GM06990 (cell line): ENCODE measurements at regions not wholly inside any gene's neighbourhood (a gene's known extent, or its start where the extent isn't known, plus 50 kb on each side); places are given as distances from the start of the nearest gene placed in this dataset.

Experiments used
- DNase-seq: peaks from one replicate; pipeline ENCODE4 v3.0.0-alpha.2; 2011; ENCODE audit not compliant: insufficient read length; ENCODE audit errors: extremely low read depth
- H3K27me3 ChIP-seq: replicated peaks from 2 replicates; pipeline ENCODE4 v1.6.0; 2011; ENCODE audit warnings: low read length; ENCODE audit not compliant: control insufficient read depth, insufficient read depth
- H3K36me3 ChIP-seq: 2 replicates; pipeline ENCODE4 v1.5.1; 2011; ENCODE audit warnings: low read length; ENCODE audit not compliant: control insufficient read depth, insufficient read depth
- H3K4me3 ChIP-seq: replicated peaks from 2 replicates; pipeline ENCODE4 v1.5.1; 2011; ENCODE audit warnings: low read depth, mild to moderate bottlenecking, control low read depth, low read length
- TF ChIP-seq, protein P1 (sequence below): IDR thresholded peaks from 2 replicates; pipeline ENCODE4 v1.5.1; 2011; ENCODE audit warnings: low read length, control low read depth, mild to moderate bottlenecking, inconsistent platforms; ENCODE audit not compliant: insufficient read depth, poor library complexity, severe bottlenecking

- no peaks in the 10 kb centered on the region for H3K27me3 ChIP-seq
- DNase-seq, result no peak
- no peaks in the 10 kb centered on the region for H3K36me3 ChIP-seq
- no peak overlapping the region for H3K4me3 ChIP-seq
- TF ChIP-seq, protein P1, sequence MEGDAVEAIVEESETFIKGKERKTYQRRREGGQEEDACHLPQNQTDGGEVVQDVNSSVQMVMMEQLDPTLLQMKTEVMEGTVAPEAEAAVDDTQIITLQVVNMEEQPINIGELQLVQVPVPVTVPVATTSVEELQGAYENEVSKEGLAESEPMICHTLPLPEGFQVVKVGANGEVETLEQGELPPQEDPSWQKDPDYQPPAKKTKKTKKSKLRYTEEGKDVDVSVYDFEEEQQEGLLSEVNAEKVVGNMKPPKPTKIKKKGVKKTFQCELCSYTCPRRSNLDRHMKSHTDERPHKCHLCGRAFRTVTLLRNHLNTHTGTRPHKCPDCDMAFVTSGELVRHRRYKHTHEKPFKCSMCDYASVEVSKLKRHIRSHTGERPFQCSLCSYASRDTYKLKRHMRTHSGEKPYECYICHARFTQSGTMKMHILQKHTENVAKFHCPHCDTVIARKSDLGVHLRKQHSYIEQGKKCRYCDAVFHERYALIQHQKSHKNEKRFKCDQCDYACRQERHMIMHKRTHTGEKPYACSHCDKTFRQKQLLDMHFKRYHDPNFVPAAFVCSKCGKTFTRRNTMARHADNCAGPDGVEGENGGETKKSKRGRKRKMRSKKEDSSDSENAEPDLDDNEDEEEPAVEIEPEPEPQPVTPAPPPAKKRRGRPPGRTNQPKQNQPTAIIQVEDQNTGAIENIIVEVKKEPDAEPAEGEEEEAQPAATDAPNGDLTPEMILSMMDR, result no peak
These were observed 128.6 kb downstream of the SLC17A6 start for GRCh38 chr11:22466809-22467208.

DNA sequence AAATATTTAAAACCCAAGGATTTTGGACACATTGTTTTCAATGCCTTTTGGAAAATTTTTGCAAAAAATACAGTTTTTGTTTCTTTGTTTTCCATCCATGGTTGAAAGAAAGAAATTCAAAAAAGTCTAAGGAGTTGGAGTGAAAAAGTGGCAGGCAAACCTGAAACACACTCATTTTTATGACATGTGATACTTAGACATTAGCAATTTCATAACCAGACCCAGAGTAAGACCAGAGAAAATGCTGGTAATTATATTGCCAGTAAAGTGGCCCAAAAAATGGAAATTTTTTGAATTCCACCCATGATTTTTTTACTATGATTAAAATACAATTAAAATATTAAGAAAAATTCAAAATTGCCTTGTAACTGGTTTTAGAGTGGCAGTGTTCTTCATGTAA, 128.2 kb downstream of the SLC17A6 start:
- no peak for DNase-seq
- H3K27me3 ChIP-seq, result no peaks in the 10 kb centered on the region
- TF ChIP-seq, protein P1, result no peak

GRCh38 chr11:22465620-22466019, 127.4 kb downstream of the SLC17A6 start:
- Histone ChIP-seq H3K27me3 (no peaks in the 10 kb centered on the region), H3K36me3 (no peaks in the 10 kb centered on the region), H3K4me3 (no peak overlapping the region)
- no peak for DNase-seq
- TF ChIP-seq, protein P1, result no peak

More for the DNA sequence above, 128.2 kb downstream of the SLC17A6 start:
- Histone ChIP-seq H3K4me3 (no peak overlapping the region), H3K36me3 (no peaks in the 10 kb centered on the region)

DNA sequence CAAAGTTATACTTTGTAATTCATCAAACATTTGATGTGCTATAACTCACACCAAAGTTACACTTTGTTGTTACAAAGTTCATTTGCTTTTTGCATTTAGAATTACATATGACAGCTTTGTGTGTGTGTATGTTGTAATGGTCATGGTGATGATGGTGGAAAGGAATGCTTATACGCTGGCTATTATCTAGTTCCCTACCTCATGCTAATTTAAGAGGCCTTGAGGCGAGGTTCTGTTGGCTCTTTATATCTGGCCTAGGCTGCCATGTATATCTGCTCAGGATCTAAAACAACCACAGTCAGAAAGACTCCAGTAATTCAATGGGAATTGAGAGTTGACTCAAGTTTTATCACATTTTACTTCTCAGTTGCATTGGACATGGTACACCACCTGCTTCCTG, 123.4 kb downstream of the SLC17A6 start:
- Histone ChIP-seq H3K27me3 (no peaks in the 10 kb centered on the region), H3K36me3 (no peaks in the 10 kb centered on the region), H3K4me3 (no peak overlapping the region)
- TF ChIP-seq, protein P1, result no peak
- DNase-seq, result no peak

DNA sequence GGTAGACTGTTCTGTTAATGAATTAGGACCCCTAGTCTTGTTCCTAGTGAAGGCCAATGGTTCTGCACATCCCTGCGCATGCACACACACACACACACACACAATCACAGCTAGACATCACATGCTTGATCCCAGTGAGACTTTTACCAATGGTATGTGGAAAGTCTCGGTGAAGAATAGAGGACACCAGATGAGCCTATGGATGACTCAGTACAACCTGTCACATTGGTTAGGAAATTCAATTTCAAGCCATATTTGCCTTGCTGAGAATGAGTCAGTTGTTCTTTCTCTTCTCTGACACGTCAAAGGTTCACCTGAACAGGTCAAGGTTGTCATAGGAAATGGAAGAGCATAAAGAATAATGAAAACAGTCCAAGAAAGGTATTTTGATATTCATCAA, 122.0 kb downstream of the SLC17A6 start:
- DNase-seq, result no peak
- Histone ChIP-seq H3K27me3 (no peaks in the 10 kb centered on the region), H3K4me3 (no peak overlapping the region), H3K36me3 (no peaks in the 10 kb centered on the region)
- TF ChIP-seq, protein P1, result no peak

DNA sequence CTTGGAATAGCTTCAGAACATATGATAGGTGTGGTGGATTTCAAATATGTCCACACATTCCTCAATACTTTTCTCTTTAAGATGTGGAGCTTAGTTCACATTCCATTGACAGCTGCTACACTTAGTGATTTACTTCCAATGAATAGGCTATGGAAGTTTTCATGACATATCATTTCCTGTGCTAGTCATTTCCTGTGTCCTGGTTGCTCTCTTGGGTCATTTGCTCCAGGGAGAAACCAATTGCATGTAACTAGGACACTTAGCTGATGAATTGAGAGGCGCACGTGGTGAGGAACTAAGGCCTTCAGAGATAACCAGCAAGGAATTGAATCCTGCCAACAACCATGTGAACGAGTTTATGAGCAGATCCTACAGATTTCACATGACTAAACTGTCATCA, 120.9 kb downstream of the SLC17A6 start:
- DNase-seq, result no peak
- Histone ChIP-seq H3K4me3 (no peak overlapping the region), H3K27me3 (no peaks in the 10 kb centered on the region), H3K36me3 (no peaks in the 10 kb centered on the region)
- TF ChIP-seq, protein P1, result no peak
